Esophagus muscularis mucosa (tissue), 4 donors: ENCODE measurements at regions not wholly inside any gene's neighbourhood (a gene's known extent, or its start where the extent isn't known, plus 50 kb on each side); places are given as distances from the start of the nearest gene placed in this dataset.
A peak's percentile ranks its signal among the peaks of the same experiment; 100 is the strongest.

Source experiments
- DNase-seq: peaks from one replicate; pipeline ENCODE4 v3.0.0-alpha.2; 2017; ENCODE audit errors: extremely low spot score
- H3K27ac ChIP-seq, 4 donors: fragments of 200-600 bp; sonication (generic); replicated peaks in 1 of 4; 1 replicate in 3 of 4; 2 replicates in 1 of 4; pipeline ENCODE4 v1.5.1; 2016 to 2019; ENCODE audit warnings: mild to moderate bottlenecking in 1 of 4
- H3K27me3 ChIP-seq, 4 donors: fragments of 200-600 bp; sonication (generic); one replicate each; pipeline versions ENCODE4 v1.5.1 to v1.6.0; 2016 to 2019
- H3K36me3 ChIP-seq, 4 donors: fragments of 200-600 bp; sonication (generic); one replicate each; pipeline ENCODE4 v1.5.1; 2016 to 2019
- H3K4me1 ChIP-seq, 4 donors: fragments of 200-600 bp; sonication (generic); one replicate each; pipeline ENCODE4 v1.5.1; 2016 to 2019
- H3K4me3 ChIP-seq, 4 donors: fragments of 200-600 bp; sonication (generic); 1 replicate in 2 of 4; 2 replicates in 2 of 4; pipeline ENCODE4 v1.5.1; 2016 to 2019; ENCODE audit warnings: mild to moderate bottlenecking in 4 of 4, moderate library complexity in 1 of 4
- H3K9me3 ChIP-seq, 4 donors: fragments of 200-600 bp; sonication (generic); 1 replicate in 3 of 4; 2 replicates in 1 of 4; pipeline ENCODE4 v1.5.1; 2016 to 2019
- EP300 ChIP-seq: sonication (generic); formaldehyde crosslinking; IDR thresholded peaks from one replicate; pipeline ENCODE4 v1.6.1; 2017; ENCODE audit warnings: antibody characterized with exemption
- POLR2A ChIP-seq: fragments of 450-650 bp; IDR thresholded peaks from one replicate; pipeline ENCODE4 v1.6.1; 2017; ENCODE audit warnings: antibody characterized with exemption, moderate library complexity, mild to moderate bottlenecking, low read depth
- POLR2AphosphoS5 ChIP-seq, 2 donors: sonication (generic); formaldehyde crosslinking; IDR thresholded peaks; one replicate each; pipeline ENCODE4 v1.6.1; 2017; ENCODE audit warnings: antibody characterized with exemption in 2 of 2
- WGBS: methylation state at CpG from one replicate; pipeline ENCODE4 v1.1.5; 2018; 5-methylcytosine and 5-hydroxymethylcytosine counted together
- intact Hi-C: fragments of 100-400 bp; cut with DNase I; formaldehyde crosslinking; loops from one replicate; pipeline ENCODE4 v1.15.1; 2023
- TF ChIP-seq, protein P1 (sequence below), 3 experiments: fragments of 200-600 bp in 2 of 3; fragments of 450-650 bp in 1 of 3; sonication (generic) in 2 of 3; IDR thresholded peaks; one replicate each; pipeline ENCODE4 v1.5.1; 2017 to 2019; ENCODE audit warnings: antibody characterized with exemption in 3 of 3, mild to moderate bottlenecking in 2 of 3, moderate library complexity in 1 of 3

DNA sequence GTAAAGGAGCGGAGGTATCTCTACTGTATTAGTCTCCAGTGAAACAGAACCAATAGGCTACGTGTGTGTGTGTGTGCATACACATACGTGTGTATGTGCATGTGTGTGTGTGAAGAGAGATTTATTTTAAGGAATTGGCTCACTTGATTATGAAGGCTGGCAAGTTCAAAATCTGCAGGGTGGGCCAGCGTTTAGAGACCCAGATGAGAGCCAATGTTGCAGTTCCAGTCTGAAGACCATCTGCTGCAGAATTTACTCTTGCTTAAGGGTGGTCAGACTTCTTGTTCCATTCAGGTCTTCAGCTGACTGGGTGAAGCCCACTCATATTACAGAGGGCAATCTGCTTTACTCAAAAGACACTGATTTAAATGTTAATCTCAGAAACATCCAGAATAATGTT is 119.2 kb downstream of the FGF18 start:
- Histone ChIP-seq H3K4me1 (peaks cover 0 to 2% (median 0%) of the 10 kb centered on the region in 4 donors), H3K36me3 (no peaks in the 10 kb centered on the region), H3K4me3 (no peak overlapping the region), H3K27ac (no peak overlapping the region), H3K9me3 (no peaks in the 10 kb centered on the region), H3K27me3 (peaks cover 0 to 20% (median 0%) of the 10 kb centered on the region in 4 donors)
- WGBS: 67% methylated on average over 4 of the region's 4 CpGs
- intact Hi-C loops: no loop called here
- peak; percentile 83 for DNase-seq
- TF ChIP-seq, protein P1, sequence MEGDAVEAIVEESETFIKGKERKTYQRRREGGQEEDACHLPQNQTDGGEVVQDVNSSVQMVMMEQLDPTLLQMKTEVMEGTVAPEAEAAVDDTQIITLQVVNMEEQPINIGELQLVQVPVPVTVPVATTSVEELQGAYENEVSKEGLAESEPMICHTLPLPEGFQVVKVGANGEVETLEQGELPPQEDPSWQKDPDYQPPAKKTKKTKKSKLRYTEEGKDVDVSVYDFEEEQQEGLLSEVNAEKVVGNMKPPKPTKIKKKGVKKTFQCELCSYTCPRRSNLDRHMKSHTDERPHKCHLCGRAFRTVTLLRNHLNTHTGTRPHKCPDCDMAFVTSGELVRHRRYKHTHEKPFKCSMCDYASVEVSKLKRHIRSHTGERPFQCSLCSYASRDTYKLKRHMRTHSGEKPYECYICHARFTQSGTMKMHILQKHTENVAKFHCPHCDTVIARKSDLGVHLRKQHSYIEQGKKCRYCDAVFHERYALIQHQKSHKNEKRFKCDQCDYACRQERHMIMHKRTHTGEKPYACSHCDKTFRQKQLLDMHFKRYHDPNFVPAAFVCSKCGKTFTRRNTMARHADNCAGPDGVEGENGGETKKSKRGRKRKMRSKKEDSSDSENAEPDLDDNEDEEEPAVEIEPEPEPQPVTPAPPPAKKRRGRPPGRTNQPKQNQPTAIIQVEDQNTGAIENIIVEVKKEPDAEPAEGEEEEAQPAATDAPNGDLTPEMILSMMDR (IDR thresholded peaks at IDR 0.05): no peak
- no peak for TF ChIP-seq POLR2A
- TF ChIP-seq POLR2AphosphoS5 (IDR thresholded peaks at IDR 0.05): no peak
- TF ChIP-seq EP300: no peak

- no peaks in the 10 kb centered on the region for H3K9me3 ChIP-seq
- WGBS: 91% methylated on average over 5 of the region's 5 CpGs
- intact Hi-C loops: no loop called here
Observed at GRCh38 chr5:171540865-171541264, 121.4 kb downstream of the FGF18 start.

DNA sequence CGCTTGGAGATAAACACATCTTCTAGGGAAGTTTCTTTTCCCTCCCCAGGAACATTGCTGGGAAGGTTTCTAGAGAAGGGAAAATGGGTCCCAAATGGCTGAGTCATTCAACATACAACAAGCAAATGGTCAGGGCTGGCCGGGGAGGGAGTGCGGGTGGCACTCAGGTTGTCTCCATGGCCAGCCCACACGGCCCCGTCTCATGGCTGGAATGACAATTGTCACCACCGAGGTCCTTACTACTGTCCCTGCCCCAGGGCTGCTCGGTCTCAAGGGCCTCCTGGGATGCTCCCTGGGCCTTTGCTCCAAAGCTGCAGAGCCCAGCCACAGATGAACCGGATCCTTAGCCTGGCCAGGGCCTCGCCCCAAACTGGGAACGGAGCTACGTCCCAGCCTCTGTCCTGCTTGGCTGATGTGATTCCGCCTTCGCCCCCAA is 121.9 kb downstream of the FGF18 start:
- H3K4me3 ChIP-seq: no peak overlapping the region
- no peak for TF ChIP-seq POLR2A
- TF ChIP-seq POLR2AphosphoS5 (IDR thresholded peaks at IDR 0.05): no peak
- no peaks in the 10 kb centered on the region for H3K9me3 ChIP-seq
- peaks cover 0 to 20% (median 0%) of the 10 kb centered on the region in 4 donors for H3K27me3 ChIP-seq
- H3K36me3 ChIP-seq: no peaks in the 10 kb centered on the region
- peak; percentile 80 for DNase-seq
- intact Hi-C loops: no loop called here
- peaks cover 0 to 2% (median 0%) of the 10 kb centered on the region in 4 donors for H3K4me1 ChIP-seq
- 95% methylated on average over 12 of the region's 13 CpGs for WGBS
- no peak overlapping the region for H3K27ac ChIP-seq

More at GRCh38 chr5:171540865-171541264, 121.4 kb downstream of the FGF18 start:
- peaks cover 0 to 20% (median 0%) of the 10 kb centered on the region in 4 donors for H3K27me3 ChIP-seq
- H3K4me3 ChIP-seq: no peak overlapping the region
- DNase-seq: no peak
- no peaks in the 10 kb centered on the region for H3K36me3 ChIP-seq
- no peak overlapping the region for H3K27ac ChIP-seq
- TF ChIP-seq POLR2A (no peak), EP300 (no peak), POLR2AphosphoS5 (IDR thresholded peaks at IDR 0.05) (no peak)
- TF ChIP-seq, protein P1 (IDR thresholded peaks at IDR 0.05): no peak
- peaks cover 0 to 2% (median 0%) of the 10 kb centered on the region in 4 donors for H3K4me1 ChIP-seq

- no peaks in the 10 kb centered on the region for H3K9me3 ChIP-seq
- intact Hi-C loops: no loop called here
- H3K36me3 ChIP-seq: no peaks in the 10 kb centered on the region
- 76% methylated on average over 14 of the region's 15 CpGs for WGBS
- TF ChIP-seq EP300 (no peak), POLR2AphosphoS5 (IDR thresholded peaks at IDR 0.05) (no peak), POLR2A (no peak)
- TF ChIP-seq, protein P1 (IDR thresholded peaks at IDR 0.05): no peak
- H3K4me1 ChIP-seq: peaks cover 0 to 2% (median 0%) of the 10 kb centered on the region in 4 donors
- DNase-seq: no peak
- no peak overlapping the region for H3K4me3 ChIP-seq
- H3K27me3 ChIP-seq: peaks cover 0 to 20% (median 0%) of the 10 kb centered on the region in 4 donors
- no peak overlapping the region for H3K27ac ChIP-seq
Observed at GRCh38 chr5:171542525-171543140, 123.2 kb downstream of the FGF18 start.

GRCh38 chr5:171543148-171543815 is 123.8 kb downstream of the FGF18 start:
- peaks cover 0 to 20% (median 0%) of the 10 kb centered on the region in 4 donors for H3K27me3 ChIP-seq
- H3K9me3 ChIP-seq: no peaks in the 10 kb centered on the region
- intact Hi-C loops: no loop called here
- 84% methylated on average over 13 of the region's 13 CpGs for WGBS
- TF ChIP-seq POLR2AphosphoS5 (IDR thresholded peaks at IDR 0.05): no peak
- TF ChIP-seq, protein P1 (IDR thresholded peaks at IDR 0.05): no peak
- no peak for TF ChIP-seq EP300
- no peak for TF ChIP-seq POLR2A
- H3K4me1 ChIP-seq: peaks cover 0 to 2% (median 0%) of the 10 kb centered on the region in 4 donors
- no peaks in the 10 kb centered on the region for H3K36me3 ChIP-seq
- peak; percentile 89 for DNase-seq
- H3K27ac ChIP-seq: no peak overlapping the region
- H3K4me3 ChIP-seq: no peak overlapping the region
